NCI-H128 (cell line): ENCODE measurements at regions not wholly inside any gene's neighbourhood (a gene's known extent, or its start where the extent isn't known, plus 50 kb on each side); places are given as distances from the start of the nearest gene placed in this dataset.
"Not testable (repeated sequence)": the region's sequence is repeated elsewhere in the genome, so short reads cannot be mapped to it uniquely, and the experiment has no call there.

ENCODE experiments used
- DNase-seq: peaks from one replicate; lab custom pipeline; 2025; ENCODE audit not compliant: unreplicated experiment; lab: John Stamatoyannopoulos, UW

DNA sequence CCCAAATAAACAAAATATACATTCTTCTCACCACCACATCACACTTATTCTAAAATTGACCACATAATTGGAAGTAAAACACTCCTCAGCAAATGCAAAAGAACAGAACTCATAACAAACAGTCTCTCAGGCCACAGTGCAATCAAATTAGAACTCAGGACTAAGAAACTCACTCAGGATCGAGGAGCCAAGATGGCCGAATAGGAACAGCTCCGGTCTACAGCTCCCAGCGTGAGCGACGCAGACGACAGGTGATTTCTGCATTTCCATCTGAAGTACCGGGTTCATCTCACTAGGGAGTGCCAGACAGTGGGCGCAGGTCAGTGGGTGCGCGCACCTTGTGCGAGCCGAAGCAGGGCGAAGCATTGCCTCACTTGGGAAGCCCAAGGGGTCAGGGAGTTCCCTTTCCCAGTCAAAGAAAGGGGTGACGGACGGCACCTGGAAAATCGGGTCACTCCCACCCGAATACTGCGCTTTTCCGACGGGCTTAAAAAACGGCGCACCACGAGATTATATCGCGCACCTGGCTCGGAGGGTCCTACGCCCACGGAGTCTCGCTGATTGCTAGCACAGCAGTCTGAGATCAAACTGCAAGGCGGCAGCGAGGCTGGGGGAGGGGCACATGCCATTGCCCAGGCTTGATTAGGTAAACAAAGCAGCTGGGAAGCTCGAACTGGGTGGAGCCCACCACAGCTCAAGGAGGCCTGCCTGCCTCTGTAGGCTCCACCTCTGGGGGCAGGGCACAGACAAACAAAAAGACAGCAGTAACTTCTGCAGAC, 183.2 kb downstream of the ETV1 start:
- not testable (repeated sequence) for DNase-seq

DNA sequence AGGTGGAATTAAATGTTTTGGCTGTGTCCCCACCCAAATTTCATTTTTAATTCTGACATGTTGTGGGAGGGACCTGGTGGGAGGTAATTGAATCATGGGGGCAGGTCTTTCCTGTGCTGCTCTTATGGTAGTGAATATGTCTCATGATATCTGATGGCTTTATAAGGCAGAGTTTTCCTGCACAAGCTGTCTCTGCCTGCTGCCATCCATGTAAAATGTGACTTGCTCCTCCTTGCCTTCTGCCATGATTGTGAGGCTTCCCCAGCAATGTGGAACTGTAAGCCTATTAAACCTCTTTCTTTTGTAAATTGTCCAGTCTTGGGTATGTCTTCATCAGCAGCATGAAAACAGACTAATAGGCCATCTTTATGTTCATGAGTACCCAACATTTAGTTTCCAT, 172.2 kb downstream of the ETV1 start:
- DNase-seq, result not testable (repeated sequence)

DNA sequence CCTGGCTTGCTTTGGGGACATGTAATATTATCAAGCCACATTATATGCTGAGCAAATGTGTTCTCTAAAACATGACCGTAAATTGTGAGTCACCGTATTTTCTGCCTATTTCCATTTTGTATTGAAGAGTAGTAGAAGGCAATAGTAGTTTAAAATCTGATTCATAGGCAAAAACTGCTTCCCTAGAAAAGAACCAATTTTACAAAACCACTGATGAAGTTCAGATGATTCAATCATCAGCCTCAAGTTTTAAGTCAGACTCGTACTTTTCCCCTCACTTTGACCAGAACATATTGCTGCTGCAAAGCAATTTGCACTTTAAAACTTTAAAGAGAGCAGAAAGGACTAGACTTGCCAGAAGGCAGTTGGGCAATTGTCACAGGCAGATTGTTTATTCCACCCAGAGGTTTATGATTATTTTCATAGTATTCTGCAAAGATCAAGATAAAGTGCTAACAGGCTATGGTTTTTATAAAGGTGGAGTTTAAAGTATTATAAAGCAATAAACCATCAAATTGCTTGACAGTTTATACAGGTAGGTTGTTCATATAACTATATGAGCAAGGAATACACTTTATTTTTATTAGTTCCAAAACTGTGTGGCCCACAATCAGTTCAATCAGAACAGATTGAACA, 168.2 kb downstream of the ETV1 start:
- no peak for DNase-seq

DNA sequence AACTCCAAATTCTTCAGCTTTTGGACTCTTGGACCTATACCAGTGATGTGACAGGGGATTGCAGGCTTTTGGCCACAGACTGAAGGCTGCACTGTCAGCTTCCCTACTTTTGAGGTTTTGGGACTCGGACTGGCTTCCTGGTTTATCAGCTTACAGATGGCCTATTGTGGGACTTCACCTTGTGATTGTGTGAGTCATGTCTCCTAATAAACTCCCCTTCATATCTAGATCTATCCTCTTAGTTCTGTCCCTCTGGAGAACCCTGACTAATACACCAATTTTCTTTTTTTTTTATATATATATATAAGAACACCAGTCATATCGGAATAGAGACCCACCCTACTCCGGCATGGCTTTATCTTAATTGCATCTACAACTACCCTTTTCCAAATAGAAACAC, 166.8 kb downstream of the ETV1 start:
- no peak for DNase-seq

DNA sequence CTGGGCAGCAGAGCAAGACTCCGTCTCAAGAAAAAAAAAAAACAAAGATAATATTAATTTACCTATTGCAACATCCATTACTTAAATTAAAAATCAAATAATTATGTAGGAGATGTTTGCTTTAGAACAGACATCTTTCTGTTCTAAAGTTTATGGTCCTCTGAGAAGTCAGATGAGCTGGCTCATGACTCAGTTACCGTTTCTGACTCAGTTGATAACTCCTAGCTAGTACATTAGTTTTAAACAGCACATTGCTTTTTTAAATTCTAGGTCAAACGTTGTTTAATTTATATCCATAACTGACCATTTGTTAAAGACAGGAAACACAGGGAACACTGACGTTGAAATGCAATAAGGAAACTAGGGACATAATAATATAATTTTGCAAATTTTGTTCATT, 162.7 kb downstream of the ETV1 start:
- DNase-seq, result no peak

DNA sequence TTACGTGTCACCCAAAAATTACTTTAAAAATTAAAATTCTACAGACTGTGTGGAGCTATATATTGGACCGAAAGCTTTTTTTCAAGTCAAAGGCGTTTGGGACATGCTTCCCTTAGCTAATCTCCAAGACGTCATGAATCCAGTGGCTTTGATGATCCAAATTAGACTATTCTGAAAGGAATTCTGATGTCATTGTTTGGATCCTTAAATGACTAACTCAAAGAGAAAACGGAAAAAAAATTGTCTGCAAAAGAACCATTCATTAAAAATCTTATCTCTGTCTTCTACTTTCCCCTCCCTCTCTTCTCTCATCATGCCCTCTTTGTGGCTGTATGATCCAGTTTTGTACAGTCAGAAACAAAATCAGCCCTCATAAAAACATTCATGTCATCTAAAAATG, 161.8 kb downstream of the ETV1 start:
- DNase-seq, result no peak

DNA sequence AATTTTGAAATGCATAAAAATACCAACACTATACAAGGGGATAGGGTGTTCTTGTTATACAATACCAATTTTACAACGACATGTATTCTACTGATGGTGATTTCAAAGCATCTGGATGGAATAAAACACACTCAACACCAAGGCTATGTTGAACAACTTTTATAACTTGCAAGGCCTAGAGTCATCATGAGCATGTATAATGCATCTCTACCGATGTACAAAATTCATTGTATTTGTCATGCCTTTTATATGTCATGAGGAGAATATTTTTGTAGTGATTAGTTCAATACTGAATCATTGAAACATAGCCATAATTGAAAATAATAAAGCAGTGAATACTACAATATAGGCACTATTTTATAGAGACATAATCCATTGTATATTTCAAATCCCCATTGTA, 160.2 kb downstream of the ETV1 start:
- no peak for DNase-seq

DNA sequence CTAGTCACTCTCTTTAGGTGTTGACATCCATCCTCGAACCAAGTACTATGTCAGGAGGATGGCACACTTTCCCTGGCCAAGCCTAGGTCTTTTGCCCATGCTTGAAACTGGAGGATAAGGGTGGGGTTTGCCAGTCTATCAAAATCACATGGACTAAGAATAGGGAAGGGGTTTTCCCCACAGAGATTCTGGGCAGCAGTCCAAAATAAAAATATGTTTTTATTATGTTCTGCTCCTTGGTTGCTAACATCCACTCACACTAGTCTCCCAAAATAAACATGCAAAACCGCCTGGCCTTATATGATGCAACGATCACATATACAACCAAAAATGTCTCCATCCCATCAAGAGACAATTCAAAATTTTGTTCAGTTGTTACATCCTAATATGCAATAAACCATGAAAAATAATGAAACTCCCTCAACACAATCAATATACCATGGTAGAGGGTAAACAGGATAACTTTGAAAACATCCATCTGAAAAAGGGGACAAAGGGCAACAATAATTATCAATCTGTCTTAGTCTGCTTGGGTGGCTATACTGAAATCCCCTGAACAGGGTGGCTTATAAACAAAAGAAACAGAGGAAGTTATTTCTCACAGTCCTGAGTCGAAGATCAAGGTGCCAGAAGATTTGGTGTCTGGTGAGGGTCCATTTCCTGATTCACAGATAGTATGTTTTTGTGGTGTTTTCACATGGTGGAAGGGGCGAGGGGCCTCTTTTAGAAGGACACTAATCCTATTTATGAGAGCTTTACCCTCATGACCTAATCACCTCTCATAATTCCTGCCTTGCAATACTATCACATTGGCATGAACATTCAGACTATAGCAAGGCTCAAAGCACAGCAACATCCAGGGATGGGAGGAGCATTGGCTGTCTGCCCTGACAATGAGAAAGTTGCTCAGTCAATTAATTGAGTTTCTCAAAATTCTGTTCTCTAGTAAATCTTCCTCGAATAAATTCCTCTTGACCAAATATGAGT, 159.3 kb downstream of the ETV1 start:
- no peak for DNase-seq

DNA sequence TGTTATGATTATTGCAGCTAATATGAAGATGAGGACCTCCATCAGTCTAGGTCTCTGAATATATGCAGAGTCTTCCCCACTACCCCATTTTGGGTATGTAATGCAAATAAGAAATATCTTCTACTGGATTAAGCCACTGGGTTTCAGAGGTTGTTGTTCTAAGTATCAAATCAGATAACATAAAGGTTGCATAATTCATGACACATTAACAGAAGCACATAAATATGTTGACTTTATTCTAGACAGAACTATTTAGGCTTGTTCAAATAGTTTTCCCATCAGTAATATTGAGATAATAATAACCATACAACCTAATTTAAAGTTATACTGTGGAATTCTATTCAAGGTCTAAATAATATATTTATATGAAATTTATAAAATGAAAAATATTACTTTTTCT, 157.1 kb downstream of the ETV1 start:
- DNase-seq, result no peak

DNA sequence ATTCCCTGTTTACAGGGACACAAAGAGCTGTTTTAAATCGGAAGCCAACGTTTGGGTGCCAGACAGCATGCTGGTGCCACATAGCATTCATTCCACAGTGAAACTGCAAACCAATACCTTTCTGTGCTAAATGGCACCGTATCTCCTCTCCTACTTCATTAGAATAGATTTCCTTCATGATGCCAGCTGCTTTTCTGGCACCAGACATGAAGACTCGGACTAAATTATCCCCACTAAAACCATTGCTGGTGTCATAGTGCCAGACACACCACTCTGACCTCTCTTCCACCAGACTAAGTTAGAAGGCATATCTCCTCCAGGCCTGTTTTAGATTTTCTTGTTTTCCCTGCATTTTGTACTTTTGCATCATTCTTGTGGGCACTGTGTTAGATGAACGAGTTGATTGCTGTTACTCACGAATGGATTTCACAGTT, 155.1 kb downstream of the ETV1 start:
- no peak for DNase-seq

DNA sequence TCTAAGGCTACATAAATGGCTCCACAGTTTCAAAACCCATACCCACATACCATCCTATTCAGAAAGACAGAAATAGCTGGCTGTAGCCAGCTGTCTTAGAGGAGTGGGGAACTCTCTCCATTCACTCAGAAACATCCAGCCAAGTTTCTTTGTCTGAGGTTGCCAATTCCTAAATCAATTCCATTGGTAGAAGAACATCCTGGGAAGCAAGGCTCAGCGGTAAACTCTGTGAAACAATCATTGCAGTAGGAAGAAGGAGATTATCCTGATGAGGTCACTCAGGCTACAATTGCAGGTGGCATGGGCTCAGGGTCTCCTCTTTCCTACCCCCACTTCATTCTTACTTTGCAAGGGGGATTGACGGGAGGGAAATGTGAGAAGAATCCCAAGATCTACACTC, 154.0 kb downstream of the ETV1 start:
- no peak for DNase-seq

DNA sequence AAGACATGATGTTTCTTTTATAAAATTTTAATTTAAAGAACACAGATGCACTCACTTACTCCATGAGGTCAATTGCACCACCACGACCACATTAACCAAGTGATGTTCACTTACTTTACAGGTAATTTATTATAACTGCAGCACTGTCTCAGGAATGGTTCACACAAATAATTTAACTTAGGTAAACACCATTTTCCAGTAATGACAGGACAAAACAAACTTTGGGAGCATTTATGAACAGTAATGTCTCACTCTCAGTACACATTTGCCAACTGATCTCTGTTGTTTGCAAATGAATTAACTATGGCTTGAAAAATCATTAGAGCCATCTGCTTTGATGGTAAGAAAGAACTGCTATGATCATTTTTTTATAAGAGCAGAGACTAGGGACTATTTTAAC, 150.4 kb downstream of the ETV1 start:
- DNase-seq, result no peak
